DOHH2 (cell line): ENCODE measurements at regions not wholly inside any gene's neighbourhood (a gene's known extent, or its start where the extent isn't known, plus 50 kb on each side); places are given as distances from the start of the nearest gene placed in this dataset.

Experiments
- H3F3A ChIP-seq: fragments of 200-600 bp; sonication (generic), shearing (Covaris generic); 2 replicates; pipeline ENCODE4 v1.6.0; 2016; ENCODE audit warnings: antibody characterized with exemption, mild to moderate bottlenecking; ENCODE audit not compliant: control insufficient read depth, insufficient read depth
- H3K27ac ChIP-seq: fragments of 200-600 bp; sonication (generic); 2 replicates; pipeline ENCODE4 v1.5.1; 2014; ENCODE audit warnings: low read depth, mild to moderate bottlenecking, low read length, moderate library complexity
- H3K27me3 ChIP-seq: fragments of 200-600 bp; sonication (generic); 2 replicates; pipeline ENCODE4 v1.6.1; 2014; ENCODE audit warnings: mild to moderate bottlenecking, low read length, mixed read lengths; ENCODE audit not compliant: control insufficient read depth
- H3K36me3 ChIP-seq: fragments of 200-600 bp; sonication (generic); 2 replicates; pipeline ENCODE4 v1.6.1; 2014; ENCODE audit warnings: mild to moderate bottlenecking, low read length, moderate library complexity, mixed read lengths; ENCODE audit not compliant: control insufficient read depth
- H3K4me1 ChIP-seq: fragments of 200-600 bp; sonication (generic); 2 replicates; pipeline ENCODE4 v1.6.1; 2014; ENCODE audit warnings: mild to moderate bottlenecking, low read length, mixed read lengths; ENCODE audit not compliant: control insufficient read depth
- H3K4me2 ChIP-seq: fragments of 200-600 bp; sonication (generic); 2 replicates; pipeline ENCODE4 v1.6.0; 2014; ENCODE audit warnings: mild to moderate bottlenecking, low read length, moderate library complexity
- H3K4me3 ChIP-seq: fragments of 200-600 bp; sonication (generic); 2 replicates; pipeline ENCODE4 v1.5.1; 2014; ENCODE audit warnings: mild to moderate bottlenecking, low read length, mixed read lengths
- H3K79me2 ChIP-seq: fragments of 200-600 bp; sonication (generic); 2 replicates; pipeline ENCODE4 v1.6.1; 2014; ENCODE audit warnings: mild to moderate bottlenecking, low read length, mixed read lengths; ENCODE audit not compliant: control insufficient read depth
- H3K9me2 ChIP-seq: fragments of 200-600 bp; sonication (generic); replicated peaks from 2 replicates; pipeline ENCODE4 v1.6.1; 2014; ENCODE audit warnings: mild to moderate bottlenecking, low read length, mixed read lengths; ENCODE audit not compliant: control insufficient read depth
- H3K9me3 ChIP-seq: fragments of 200-600 bp; sonication (generic); 2 replicates; pipeline ENCODE4 v1.6.1; 2014; ENCODE audit warnings: antibody characterized with exemption, low read length, mixed read lengths; ENCODE audit not compliant: control insufficient read depth, insufficient read depth
- H4K20me1 ChIP-seq: fragments of 200-600 bp; sonication (generic); 2 replicates; pipeline ENCODE4 v1.6.0; 2014; ENCODE audit warnings: low read depth, mild to moderate bottlenecking, antibody characterized with exemption, low read length, moderate library complexity; ENCODE audit not compliant: control insufficient read depth, insufficient read depth
- CTCF ChIP-seq: fragments of 200-600 bp; sonication (generic); IDR thresholded peaks from one replicate; pipeline ENCODE4 v1.5.1; 2014; ENCODE audit warnings: antibody characterized with exemption, mild to moderate bottlenecking, low read depth, low read length; ENCODE audit not compliant: poor library complexity, severe bottlenecking
- EZH2phosphoT487 ChIP-seq: fragments of 200-600 bp; sonication (generic); IDR thresholded peaks from 2 replicates; pipeline ENCODE4 v1.6.1; 2017; ENCODE audit warnings: borderline replicate concordance, mild to moderate bottlenecking, antibody characterized with exemption, low read length, moderate library complexity, mixed read lengths

- no peaks in the 10 kb centered on the region for H3K9me3 ChIP-seq
- no peak overlapping the region for H3K27ac ChIP-seq
- H3K4me2 ChIP-seq, result no peak overlapping the region
- H3K9me2 ChIP-seq, result no peaks in the 10 kb centered on the region
- H4K20me1 ChIP-seq, result no peaks in the 10 kb centered on the region
- no peaks in the 10 kb centered on the region for H3K79me2 ChIP-seq
- TF ChIP-seq EZH2phosphoT487 (no peak), CTCF (no peak)
- H3K27me3 ChIP-seq, result no peaks in the 10 kb centered on the region
- H3F3A ChIP-seq, result no peaks in the 10 kb centered on the region
- no peak overlapping the region for H3K4me3 ChIP-seq
- no peaks in the 10 kb centered on the region for H3K36me3 ChIP-seq
- peaks cover 13% of the 10 kb centered on the region for H3K4me1 ChIP-seq
Observed at GRCh38 chr9:14987858-14988257, 77.6 kb upstream of the FREM1 start.

GRCh38 chr9:14985419-14985818 lies 75.2 kb upstream of the FREM1 start:
- TF ChIP-seq CTCF, result no peak
- no peak for TF ChIP-seq EZH2phosphoT487
- peaks cover 13% of the 10 kb centered on the region for H3K4me1 ChIP-seq
- H3K36me3 ChIP-seq, result no peaks in the 10 kb centered on the region
- H3K9me2 ChIP-seq, result no peaks in the 10 kb centered on the region
- no peak overlapping the region for H3K4me2 ChIP-seq
- H3K9me3 ChIP-seq, result no peaks in the 10 kb centered on the region
- no peaks in the 10 kb centered on the region; the same call in 1 of the 2 replicates for H3K27me3 ChIP-seq
- H3F3A ChIP-seq, result no peaks in the 10 kb centered on the region
- no peak overlapping the region for H3K4me3 ChIP-seq
- no peaks in the 10 kb centered on the region for H4K20me1 ChIP-seq
- H3K27ac ChIP-seq, result no peak overlapping the region
- no peaks in the 10 kb centered on the region for H3K79me2 ChIP-seq

- no peak overlapping the region for H3K27ac ChIP-seq
- H3F3A ChIP-seq, result no peaks in the 10 kb centered on the region
- peaks cover 13% of the 10 kb centered on the region for H3K4me1 ChIP-seq
- no peak overlapping the region for H3K4me2 ChIP-seq
- H3K36me3 ChIP-seq, result no peaks in the 10 kb centered on the region
- H3K27me3 ChIP-seq, result no peaks in the 10 kb centered on the region; the same call in 1 of the 2 replicates
- no peaks in the 10 kb centered on the region for H3K9me3 ChIP-seq
- no peaks in the 10 kb centered on the region for H4K20me1 ChIP-seq
- no peak overlapping the region for H3K4me3 ChIP-seq
- H3K79me2 ChIP-seq, result no peaks in the 10 kb centered on the region
- no peak for TF ChIP-seq EZH2phosphoT487
- TF ChIP-seq CTCF, result no peak
- no peaks in the 10 kb centered on the region for H3K9me2 ChIP-seq
Observed at GRCh38 chr9:14983599-14983998, 73.4 kb upstream of the FREM1 start.
